ENCODE measurements at regions not wholly inside any gene's neighbourhood (a gene's known extent, or its start where the extent isn't known, plus 50 kb on each side); places are given as distances from the start of the nearest gene placed in this dataset.
"Not testable (repeated sequence)": the region's sequence is repeated elsewhere in the genome, so short reads cannot be mapped to it uniquely, and the experiment has no call there.

DNA sequence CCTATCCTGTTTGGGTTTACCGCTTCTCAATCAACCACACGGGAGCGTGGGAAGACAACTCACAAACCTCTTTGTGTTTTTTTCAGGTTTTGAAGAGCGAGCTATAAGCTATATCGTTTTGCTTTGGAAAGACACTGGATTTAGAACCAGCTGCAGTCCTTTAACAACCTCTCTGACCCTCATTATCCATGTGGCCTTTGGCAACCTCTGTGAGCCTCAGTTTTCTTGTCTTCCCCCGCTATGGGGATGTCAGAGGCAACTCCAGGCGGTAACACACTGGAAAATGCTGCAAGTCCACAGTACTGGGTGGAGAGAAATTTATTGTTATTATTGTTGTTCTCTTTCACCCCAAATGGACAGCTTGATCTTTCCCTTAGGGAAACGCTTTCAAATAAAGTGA, 100.0 kb downstream of the ETS2 start:
- no peak for DNase-seq

- no peak for DNase-seq
Observed at GRCh38 chr21:38905328-38905727, 99.6 kb downstream of the ETS2 start.

GRCh38 chr21:38903690-38904139, 98.0 kb downstream of the ETS2 start:
- no peak for DNase-seq

GRCh38 chr21:38902608-38903445, 97.1 kb downstream of the ETS2 start:
- DNase-seq = no peak

GRCh38 chr21:38900499-38900898, 94.8 kb downstream of the ETS2 start:
- no peak for DNase-seq

DNA sequence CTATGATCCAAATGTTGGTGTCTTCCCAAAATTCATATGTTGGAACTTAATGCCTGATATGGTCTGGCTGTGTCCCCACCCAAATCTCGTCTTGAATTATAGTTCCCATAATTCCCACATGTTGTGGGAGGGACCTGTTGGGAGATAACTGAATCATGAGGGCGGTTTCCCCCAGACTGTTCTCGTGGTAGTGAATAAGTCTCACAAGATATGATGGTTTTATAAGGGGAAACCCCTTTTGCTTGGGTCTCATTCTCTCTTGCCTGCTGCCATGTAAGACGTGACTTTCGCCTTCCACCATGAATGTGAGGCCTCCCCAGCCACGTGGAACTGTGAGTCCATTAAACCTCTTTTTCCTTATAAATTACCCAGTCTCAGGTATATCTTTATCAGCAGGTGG, 94.3 kb downstream of the ETS2 start:
- not testable (repeated sequence) for DNase-seq

DNA sequence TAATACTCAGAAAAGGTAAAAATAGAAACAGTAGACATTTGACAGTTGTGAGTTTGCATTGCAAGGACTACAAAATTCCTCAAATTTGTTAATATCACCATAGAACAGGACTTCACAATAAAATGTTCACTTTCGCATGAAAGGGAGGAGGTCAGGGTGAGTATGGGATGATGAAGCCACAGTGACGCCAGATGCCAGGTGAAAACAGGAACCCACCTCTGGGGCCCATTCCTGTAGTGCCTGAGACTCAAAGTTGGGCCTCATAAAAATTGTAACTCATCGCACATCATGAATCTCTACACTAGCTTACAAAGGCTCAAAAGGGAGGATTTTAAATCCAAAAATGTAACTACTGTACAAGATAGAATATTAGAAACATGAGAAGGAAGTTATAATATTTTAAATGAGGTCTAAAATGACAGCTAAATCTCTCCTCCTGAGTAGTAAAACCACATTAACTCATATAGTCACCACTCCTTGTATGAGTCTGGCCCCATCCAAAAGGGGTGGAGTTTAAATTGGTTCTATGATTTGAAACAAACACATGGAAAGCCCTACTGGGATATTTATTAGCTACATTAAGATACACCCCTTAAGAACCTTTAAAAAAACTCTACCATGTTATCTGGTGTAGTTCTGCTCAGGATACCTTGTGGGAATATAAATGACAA, 93.7 kb downstream of the ETS2 start:
- no peak for DNase-seq

- DNase-seq = no peak
Observed at GRCh38 chr21:38898422-38899096, 92.8 kb downstream of the ETS2 start.

DNA sequence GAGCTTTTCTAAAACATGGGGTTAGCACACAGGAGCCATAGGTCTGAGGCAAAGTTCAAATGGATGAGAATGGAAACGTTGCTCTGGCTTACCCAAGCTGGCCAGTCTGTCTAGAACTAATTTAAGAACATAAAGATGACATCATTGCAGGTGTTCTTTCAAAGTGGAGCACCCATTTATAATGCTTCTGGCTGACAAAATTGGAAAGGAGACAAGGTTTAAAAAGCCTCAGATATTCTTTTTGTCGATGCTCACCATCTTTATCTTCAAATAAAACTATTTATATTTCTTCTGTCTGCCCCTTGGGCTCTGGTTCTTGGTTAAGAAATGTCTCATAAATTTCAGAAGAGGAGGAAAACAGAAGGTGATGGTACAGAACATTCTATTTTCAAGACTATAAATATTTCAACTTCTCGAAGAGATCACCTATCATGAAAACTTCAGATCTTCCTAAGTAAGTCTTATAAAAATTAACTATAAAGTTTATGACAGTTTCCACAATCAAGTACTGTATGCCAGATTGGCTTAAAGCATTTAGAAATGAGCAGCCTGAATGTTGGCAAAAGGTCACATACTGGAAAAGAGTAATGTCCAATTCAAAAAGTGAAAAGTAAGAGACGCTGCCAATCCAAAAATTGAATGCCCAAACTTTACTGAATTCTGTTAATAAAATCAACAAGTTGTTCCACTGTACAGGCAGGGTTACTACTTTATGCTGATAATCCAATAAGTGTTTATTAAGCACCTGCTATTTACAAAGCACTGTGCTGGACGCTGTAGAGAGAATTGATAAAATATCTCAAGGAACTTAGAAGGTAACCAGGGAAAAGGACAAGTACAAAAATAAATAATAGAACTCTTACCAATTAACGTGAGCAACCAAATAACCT, 92.0 kb downstream of the ETS2 start:
- no peak for DNase-seq

GRCh38 chr21:38894899-38895298, 89.2 kb downstream of the ETS2 start:
- no peak for DNase-seq

DNA sequence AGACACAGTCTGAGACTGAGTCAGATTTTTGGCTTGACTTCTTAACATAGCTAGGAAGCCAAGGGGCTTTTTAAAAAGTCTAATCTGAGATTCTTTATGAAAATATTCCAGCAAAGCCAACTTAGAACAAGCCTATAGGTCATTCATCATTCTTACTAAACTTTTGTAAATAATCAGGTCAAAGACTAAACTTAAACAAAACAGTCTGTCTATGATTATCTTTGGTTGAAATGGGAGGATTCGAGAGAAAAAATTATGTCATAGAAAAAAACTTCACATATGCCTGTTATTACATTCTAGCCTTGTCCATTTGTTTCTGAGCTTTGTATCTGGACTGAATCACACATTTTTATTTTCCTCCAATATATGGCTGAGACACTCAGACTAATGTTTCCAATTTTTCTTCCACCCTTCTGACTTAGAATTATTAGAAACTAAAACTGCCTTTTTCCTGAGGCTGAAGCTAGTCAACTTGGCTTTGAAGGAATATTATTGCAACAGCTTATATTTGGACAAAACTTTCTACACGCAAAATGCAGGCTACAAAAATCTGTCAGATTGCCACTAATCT, 83.3 kb downstream of the ETS2 start:
- DNase-seq = no peak

- DNase-seq = no peak
Observed at GRCh38 chr21:38887749-38888148, 82.0 kb downstream of the ETS2 start.

- DNase-seq = no peak
Observed at GRCh38 chr21:38887062-38887686, 81.4 kb downstream of the ETS2 start.

DNA sequence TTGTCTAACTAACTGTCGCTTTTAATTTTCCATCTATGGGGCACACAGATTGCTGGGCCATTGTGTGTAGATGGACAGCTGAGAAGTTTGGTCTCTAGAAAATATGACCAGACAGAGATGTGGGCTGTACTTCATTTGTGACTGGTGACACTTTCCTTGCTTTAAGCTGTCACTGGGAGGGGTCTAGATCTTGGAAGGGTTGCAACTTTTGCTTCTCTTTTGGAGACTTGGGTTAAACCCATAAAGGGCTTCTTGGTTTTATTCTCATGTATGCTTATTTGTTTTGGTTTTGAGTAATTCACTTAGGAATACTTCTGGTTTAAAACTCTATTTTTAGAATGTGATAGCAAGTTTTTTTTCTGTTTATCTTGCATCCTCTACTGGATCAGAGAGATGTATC, 80.2 kb downstream of the ETS2 start:
- no peak for DNase-seq

- DNase-seq = no peak
Observed at GRCh38 chr21:38884440-38884839, 78.7 kb downstream of the ETS2 start.

DNA sequence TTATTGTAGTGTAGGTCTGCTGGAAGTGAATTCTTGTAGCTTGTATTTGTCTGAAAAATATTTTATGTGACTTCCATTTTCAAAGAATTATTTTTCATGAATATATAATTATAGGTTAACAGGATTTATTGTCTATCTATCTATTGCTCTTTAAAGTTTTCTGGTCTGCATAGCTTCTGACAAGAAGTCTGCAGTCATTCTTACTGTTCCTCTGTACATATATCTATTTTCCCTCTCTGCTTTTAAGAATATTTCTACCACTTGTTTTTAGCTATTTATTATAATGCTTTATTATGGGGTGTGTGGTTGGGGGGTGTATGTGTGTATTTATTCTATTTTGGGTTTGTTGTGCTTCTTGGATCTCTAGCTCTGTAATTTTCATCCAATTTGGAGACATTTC, 77.4 kb downstream of the ETS2 start:
- no peak for DNase-seq

GRCh38 chr21:38881131-38881530, 75.4 kb downstream of the ETS2 start:
- DNase-seq = no peak

GRCh38 chr21:38880577-38880966, 74.8 kb downstream of the ETS2 start:
- DNase-seq = no peak

- no peak for DNase-seq
Observed at GRCh38 chr21:38879912-38880576, 74.3 kb downstream of the ETS2 start.

DNA sequence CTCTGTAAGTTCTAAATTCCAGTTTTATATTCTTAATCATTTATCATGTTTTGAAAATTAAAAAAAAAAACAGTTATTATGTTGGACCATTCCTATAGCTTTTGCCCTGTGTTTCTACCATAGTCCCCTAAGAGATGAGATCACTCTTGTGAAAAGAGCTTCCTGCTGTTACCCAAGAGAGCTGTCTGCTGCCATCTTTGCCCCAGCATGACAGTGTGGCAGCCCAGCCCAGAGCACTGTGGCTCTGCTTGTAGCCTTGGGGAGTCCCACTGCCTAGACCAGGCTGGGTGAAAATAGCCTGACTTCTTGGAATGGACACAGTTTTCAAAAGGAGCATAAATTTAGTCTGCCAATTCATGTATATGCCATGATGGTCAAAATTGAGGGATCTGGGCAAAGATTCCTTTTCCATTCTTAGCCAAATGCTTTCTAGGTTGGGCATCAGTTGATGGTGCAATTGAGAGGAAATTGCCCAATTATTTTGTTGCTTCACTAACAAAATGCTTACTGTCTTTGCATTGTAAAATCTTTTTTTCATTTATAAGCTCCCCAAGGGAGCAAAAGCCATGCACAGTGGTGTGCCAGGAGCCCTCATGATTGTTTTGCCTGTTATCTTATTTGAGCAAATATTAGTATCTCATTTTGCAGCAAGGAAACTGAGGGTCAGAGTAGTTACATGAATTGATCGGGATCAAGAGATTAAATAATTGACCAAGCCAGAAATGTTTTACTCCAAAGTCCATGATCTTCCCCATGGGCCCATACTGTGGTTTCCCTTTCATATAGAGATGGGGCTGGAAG, 72.8 kb downstream of the ETS2 start:
- no peak for DNase-seq

Measured in CD4-positive, alpha-beta T cell treated with Interleukin-4 for 4 hours (primary cell).